Fibroblast of pulmonary artery (primary cell): ENCODE measurements at regions not wholly inside any gene's neighbourhood (a gene's known extent, or its start where the extent isn't known, plus 50 kb on each side); places are given as distances from the start of the nearest gene placed in this dataset.
A peak's percentile ranks its signal among the peaks of the same experiment; 100 is the strongest.

ENCODE experiments used
- DNase-seq: peaks from one replicate; pipeline ENCODE4 v3.0.0-alpha.2; 2010; ENCODE audit warnings: low read depth
- H3K4me3 ChIP-seq: replicated peaks from 2 replicates; pipeline ENCODE4 v1.5.1; 2011; ENCODE audit warnings: low read depth, mild to moderate bottlenecking, control low read depth, low read length, moderate library complexity
- CTCF ChIP-seq: IDR thresholded peaks from 2 replicates; pipeline ENCODE4 v1.5.1; 2011; ENCODE audit warnings: mild to moderate bottlenecking, control low read depth, low read length, inconsistent platforms; ENCODE audit errors: missing control alignments

GRCh38 chr13:107843681-107844080 lies 371.7 kb downstream of the LIG4 start:
- no peak for TF ChIP-seq CTCF
- H3K4me3 ChIP-seq = no peak overlapping the region
- DNase-seq = no peak

- no peak for DNase-seq
- TF ChIP-seq CTCF = no peak
- H3K4me3 ChIP-seq = no peak overlapping the region
Measured at GRCh38 chr13:107843281-107843680, 372.1 kb downstream of the LIG4 start.

- no peak overlapping the region for H3K4me3 ChIP-seq
- TF ChIP-seq CTCF = no peak
- no peak for DNase-seq
Measured at GRCh38 chr13:107842562-107843180, 372.7 kb downstream of the LIG4 start.

- H3K4me3 ChIP-seq = no peak overlapping the region
- no peak for TF ChIP-seq CTCF
- no peak for DNase-seq
Measured at GRCh38 chr13:107838588-107839161, 376.7 kb downstream of the LIG4 start.

- TF ChIP-seq CTCF = no peak
- no peak overlapping the region for H3K4me3 ChIP-seq
- no peak for DNase-seq
Measured at GRCh38 chr13:107836685-107837084, 378.7 kb downstream of the LIG4 start.

GRCh38 chr13:107835339-107836018 lies 379.9 kb downstream of the LIG4 start:
- H3K4me3 ChIP-seq = no peak overlapping the region
- peak; percentile 52 for DNase-seq
- no peak for TF ChIP-seq CTCF
